ENCODE measurements at regions not wholly inside any gene's neighbourhood (a gene's known extent, or its start where the extent isn't known, plus 50 kb on each side); places are given as distances from the start of the nearest gene placed in this dataset.
"Not testable (repeated sequence)": the region's sequence is repeated elsewhere in the genome, so short reads cannot be mapped to it uniquely, and the experiment has no call there.

GRCh38 chrX:113996781-113997180 lies 587.1 kb upstream of the HTR2C start:
- Histone ChIP-seq H3K79me2 (ENCODE audit: insufficient read depth, low read depth) (no peaks in the 10 kb centered on the region), H3K27me3 (ENCODE audit: insufficient read depth, low read depth) (no peaks in the 10 kb centered on the region), H4K20me1 (ENCODE audit: insufficient read depth) (no peaks in the 10 kb centered on the region), H3K4me3 (IDR thresholded peaks at IDR 0.05; ENCODE audit: insufficient read depth, low read depth, low read length) (no peak overlapping the region), H3K36me3 (ENCODE audit: insufficient read depth) (no peaks in the 10 kb centered on the region), H3K9ac (no peak overlapping the region), H3K4me2 (no peak overlapping the region), H3K4me1 (ENCODE audit: low read depth, poor library complexity, severe bottlenecking) (no peaks in the 10 kb centered on the region), H2AFZ (ENCODE audit: low read depth) (no peak overlapping the region), H3K27ac (no peak overlapping the region)
- TF ChIP-seq, protein P1, sequence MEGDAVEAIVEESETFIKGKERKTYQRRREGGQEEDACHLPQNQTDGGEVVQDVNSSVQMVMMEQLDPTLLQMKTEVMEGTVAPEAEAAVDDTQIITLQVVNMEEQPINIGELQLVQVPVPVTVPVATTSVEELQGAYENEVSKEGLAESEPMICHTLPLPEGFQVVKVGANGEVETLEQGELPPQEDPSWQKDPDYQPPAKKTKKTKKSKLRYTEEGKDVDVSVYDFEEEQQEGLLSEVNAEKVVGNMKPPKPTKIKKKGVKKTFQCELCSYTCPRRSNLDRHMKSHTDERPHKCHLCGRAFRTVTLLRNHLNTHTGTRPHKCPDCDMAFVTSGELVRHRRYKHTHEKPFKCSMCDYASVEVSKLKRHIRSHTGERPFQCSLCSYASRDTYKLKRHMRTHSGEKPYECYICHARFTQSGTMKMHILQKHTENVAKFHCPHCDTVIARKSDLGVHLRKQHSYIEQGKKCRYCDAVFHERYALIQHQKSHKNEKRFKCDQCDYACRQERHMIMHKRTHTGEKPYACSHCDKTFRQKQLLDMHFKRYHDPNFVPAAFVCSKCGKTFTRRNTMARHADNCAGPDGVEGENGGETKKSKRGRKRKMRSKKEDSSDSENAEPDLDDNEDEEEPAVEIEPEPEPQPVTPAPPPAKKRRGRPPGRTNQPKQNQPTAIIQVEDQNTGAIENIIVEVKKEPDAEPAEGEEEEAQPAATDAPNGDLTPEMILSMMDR (conservative IDR thresholded peaks at IDR 0.05; ENCODE audit: low read depth, low read length): no peak

GRCh38 chrX:113991720-113992119 lies 592.2 kb upstream of the HTR2C start:
- not testable (repeated sequence) for H3K4me3 ChIP-seq (IDR thresholded peaks at IDR 0.05; ENCODE audit: insufficient read depth, low read depth, low read length); H2AFZ ChIP-seq (ENCODE audit: low read depth); H3K79me2 ChIP-seq (ENCODE audit: insufficient read depth, low read depth); H3K27ac ChIP-seq; H4K20me1 ChIP-seq (ENCODE audit: insufficient read depth); H3K9ac ChIP-seq; H3K36me3 ChIP-seq (ENCODE audit: insufficient read depth); H3K4me2 ChIP-seq; H3K4me1 ChIP-seq (ENCODE audit: low read depth, poor library complexity, severe bottlenecking); H3K27me3 ChIP-seq (ENCODE audit: insufficient read depth, low read depth)

DNA sequence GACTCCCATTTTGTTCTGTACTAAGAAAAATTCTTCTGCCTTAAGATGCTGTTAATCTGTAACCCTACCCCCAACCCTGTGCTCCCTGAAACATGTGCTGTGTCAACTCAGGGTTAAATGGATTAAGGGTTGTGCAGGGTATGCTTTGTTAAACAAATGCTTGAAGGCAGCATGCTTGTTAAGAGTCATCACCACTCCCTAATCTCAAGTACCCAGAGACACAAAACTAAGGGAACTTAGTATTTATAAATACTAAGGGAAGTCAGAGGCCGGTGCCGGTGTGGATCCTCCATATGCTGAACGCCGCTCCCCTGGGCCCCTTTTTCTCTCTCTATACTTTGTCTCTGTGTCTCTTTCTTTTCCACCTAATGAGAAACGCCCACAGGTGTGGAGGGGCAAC lies 593.2 kb upstream of the HTR2C start:
- H3K27me3 ChIP-seq (ENCODE audit: insufficient read depth, low read depth); H4K20me1 ChIP-seq (ENCODE audit: insufficient read depth); H3K36me3 ChIP-seq (ENCODE audit: insufficient read depth); H3K4me1 ChIP-seq (ENCODE audit: low read depth, poor library complexity, severe bottlenecking); H3K4me2 ChIP-seq; H3K79me2 ChIP-seq (ENCODE audit: insufficient read depth, low read depth); H3K27ac ChIP-seq; H2AFZ ChIP-seq (ENCODE audit: low read depth); H3K9ac ChIP-seq; H3K4me3 ChIP-seq (IDR thresholded peaks at IDR 0.05; ENCODE audit: insufficient read depth, low read depth, low read length): not testable (repeated sequence)

DNA sequence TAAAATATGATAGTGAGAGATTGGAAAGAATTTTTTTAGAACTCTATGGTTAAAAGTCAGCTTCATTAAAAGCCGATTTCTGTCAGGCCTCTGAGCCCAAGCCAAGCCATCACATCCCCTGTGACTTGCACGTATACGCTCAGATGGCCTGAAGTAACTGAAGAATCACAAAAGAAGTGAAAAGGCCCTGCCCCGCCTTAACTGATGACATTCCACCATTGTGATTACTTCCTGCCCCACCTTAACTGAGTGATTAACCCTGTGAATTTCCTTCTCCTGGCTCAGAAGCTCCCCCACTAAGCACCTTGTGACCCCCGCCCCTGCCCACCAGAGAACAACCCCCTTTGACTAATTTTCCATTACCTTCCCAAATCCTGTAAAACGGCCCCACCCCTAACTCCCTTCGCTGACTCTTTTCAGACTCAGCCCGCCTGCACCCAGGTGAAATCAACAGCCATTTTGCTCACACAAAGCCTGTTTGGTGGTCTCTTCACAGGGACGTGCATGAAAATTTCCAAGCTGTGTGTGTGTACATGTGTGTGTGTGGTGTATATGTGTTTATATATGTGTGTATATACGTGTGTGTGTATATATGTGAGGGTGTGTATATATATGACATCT lies 595.5 kb upstream of the HTR2C start:
- not testable (repeated sequence) for H3K27ac ChIP-seq; H2AFZ ChIP-seq (ENCODE audit: low read depth); H3K79me2 ChIP-seq (ENCODE audit: insufficient read depth, low read depth); H3K9ac ChIP-seq; H3K36me3 ChIP-seq (ENCODE audit: insufficient read depth); H3K4me3 ChIP-seq (IDR thresholded peaks at IDR 0.05; ENCODE audit: insufficient read depth, low read depth, low read length); H3K4me1 ChIP-seq (ENCODE audit: low read depth, poor library complexity, severe bottlenecking); H3K27me3 ChIP-seq (ENCODE audit: insufficient read depth, low read depth); H3K4me2 ChIP-seq; H4K20me1 ChIP-seq (ENCODE audit: insufficient read depth)

- no peaks in the 10 kb centered on the region for H3K79me2 ChIP-seq (ENCODE audit: insufficient read depth, low read depth)
These were observed 597.5 kb upstream of the HTR2C start for GRCh38 chrX:113986427-113986826.

GRCh38 chrX:113982766-113983165 lies 601.1 kb upstream of the HTR2C start:
- H3K27me3 ChIP-seq (ENCODE audit: insufficient read depth, low read depth): no peaks in the 10 kb centered on the region
- H3K27ac ChIP-seq: no peak overlapping the region
- TF ChIP-seq, protein P1 (conservative IDR thresholded peaks at IDR 0.05; ENCODE audit: low read depth, low read length): no peak
- H3K4me1 ChIP-seq (ENCODE audit: low read depth, poor library complexity, severe bottlenecking): no peaks in the 10 kb centered on the region
- H3K79me2 ChIP-seq (ENCODE audit: insufficient read depth, low read depth): no peaks in the 10 kb centered on the region
- H2AFZ ChIP-seq (ENCODE audit: low read depth): no peak overlapping the region
- H3K36me3 ChIP-seq (ENCODE audit: insufficient read depth): no peaks in the 10 kb centered on the region
- H4K20me1 ChIP-seq (ENCODE audit: insufficient read depth): no peaks in the 10 kb centered on the region
- H3K9ac ChIP-seq: no peak overlapping the region
- H3K4me3 ChIP-seq (IDR thresholded peaks at IDR 0.05; ENCODE audit: insufficient read depth, low read depth, low read length): no peak overlapping the region
- no peak overlapping the region for H3K4me2 ChIP-seq

More at GRCh38 chrX:113986427-113986826, 597.5 kb upstream of the HTR2C start:
- Histone ChIP-seq H3K9ac (no peak overlapping the region), H3K27me3 (ENCODE audit: insufficient read depth, low read depth) (no peaks in the 10 kb centered on the region), H4K20me1 (ENCODE audit: insufficient read depth) (no peaks in the 10 kb centered on the region), H3K27ac (no peak overlapping the region), H3K4me1 (ENCODE audit: low read depth, poor library complexity, severe bottlenecking) (no peaks in the 10 kb centered on the region), H3K4me3 (IDR thresholded peaks at IDR 0.05; ENCODE audit: insufficient read depth, low read depth, low read length) (no peak overlapping the region), H3K4me2 (no peak overlapping the region), H3K36me3 (ENCODE audit: insufficient read depth) (no peaks in the 10 kb centered on the region), H2AFZ (ENCODE audit: low read depth) (no peak overlapping the region)
- TF ChIP-seq, protein P1 (conservative IDR thresholded peaks at IDR 0.05; ENCODE audit: low read depth, low read length): no peak
